ENCODE measurements at regions not wholly inside any gene's neighbourhood (a gene's known extent, or its start where the extent isn't known, plus 50 kb on each side); places are given as distances from the start of the nearest gene placed in this dataset.
A peak's percentile ranks its signal among the peaks of the same experiment; 100 is the strongest.

- no peaks in the 10 kb centered on the region for H3K9me3 Mint-ChIP-seq (ENCODE audit: unreplicated experiment)
- peaks cover 11% of the 10 kb centered on the region for H3K27me3 Mint-ChIP-seq (ENCODE audit: unreplicated experiment)
- no peak for TF ChIP-seq CTCF (IDR thresholded peaks at IDR 0.05; ENCODE audit: unreplicated experiment)
- H3K4me3 Mint-ChIP-seq (ENCODE audit: unreplicated experiment): no peak overlapping the region
- no peak for DNase-seq (ENCODE audit: low spot score)
- H3K4me1 Mint-ChIP-seq (ENCODE audit: unreplicated experiment): peaks cover 20% of the 10 kb centered on the region
- H3K27ac Mint-ChIP-seq (ENCODE audit: unreplicated experiment): no peak overlapping the region
- peaks cover 7% of the 10 kb centered on the region for H3K36me3 Mint-ChIP-seq (ENCODE audit: low read depth, unreplicated experiment)
Observed at GRCh38 chr16:85380002-85380395, 233.1 kb upstream of the GSE1 start.

GRCh38 chr16:85380905-85381737 lies 232.0 kb upstream of the GSE1 start:
- no peak for TF ChIP-seq CTCF (IDR thresholded peaks at IDR 0.05; ENCODE audit: unreplicated experiment)
- peaks cover 7% of the 10 kb centered on the region for H3K36me3 Mint-ChIP-seq (ENCODE audit: low read depth, unreplicated experiment)
- H3K4me1 Mint-ChIP-seq (ENCODE audit: unreplicated experiment): peaks cover 20% of the 10 kb centered on the region
- DNase-seq (ENCODE audit: low spot score): no peak
- H3K4me3 Mint-ChIP-seq (ENCODE audit: unreplicated experiment): no peak overlapping the region
- no peaks in the 10 kb centered on the region for H3K9me3 Mint-ChIP-seq (ENCODE audit: unreplicated experiment)
- H3K27me3 Mint-ChIP-seq (ENCODE audit: unreplicated experiment): peaks cover 11% of the 10 kb centered on the region
- peak overlapping the region; percentile 17 for H3K27ac Mint-ChIP-seq (ENCODE audit: unreplicated experiment)

- no peak for DNase-seq (ENCODE audit: low spot score)
- no peak for TF ChIP-seq CTCF (IDR thresholded peaks at IDR 0.05; ENCODE audit: unreplicated experiment)
- Mint-ChIP-seq H3K4me1 (ENCODE audit: unreplicated experiment) (peaks cover 20% of the 10 kb centered on the region), H3K27me3 (ENCODE audit: unreplicated experiment) (peaks cover 10% of the 10 kb centered on the region), H3K4me3 (ENCODE audit: unreplicated experiment) (no peak overlapping the region), H3K36me3 (ENCODE audit: low read depth, unreplicated experiment) (peaks cover 7% of the 10 kb centered on the region), H3K9me3 (ENCODE audit: unreplicated experiment) (no peaks in the 10 kb centered on the region), H3K27ac (ENCODE audit: unreplicated experiment) (no peak overlapping the region)
Observed at GRCh38 chr16:85381738-85382592, 231.2 kb upstream of the GSE1 start.

- Mint-ChIP-seq H3K4me1 (ENCODE audit: unreplicated experiment) (peaks cover 20% of the 10 kb centered on the region), H3K36me3 (ENCODE audit: low read depth, unreplicated experiment) (peaks cover 7% of the 10 kb centered on the region), H3K4me3 (ENCODE audit: unreplicated experiment) (no peak overlapping the region), H3K27ac (ENCODE audit: unreplicated experiment) (no peak overlapping the region), H3K9me3 (ENCODE audit: unreplicated experiment) (no peaks in the 10 kb centered on the region), H3K27me3 (ENCODE audit: unreplicated experiment) (peaks cover 10% of the 10 kb centered on the region)
- TF ChIP-seq CTCF (IDR thresholded peaks at IDR 0.05; ENCODE audit: unreplicated experiment): no peak
- DNase-seq (ENCODE audit: low spot score): no peak
Observed at GRCh38 chr16:85382717-85383118, 230.4 kb upstream of the GSE1 start.

Data from endothelial cell (in vitro differentiated cells).